Activated CD4-positive, alpha-beta T cell treated with anti-CD3 and anti-CD28 coated beads, Interleukin-2, amount 50 U/mL, for 24 hours (primary cell): ENCODE measurements at regions not wholly inside any gene's neighbourhood (a gene's known extent, or its start where the extent isn't known, plus 50 kb on each side); places are given as distances from the start of the nearest gene placed in this dataset.

Source experiments
- DNase-seq, 2 donors: peaks; one replicate each; pipeline ENCODE4 v3.0.0-alpha.2; 2020; ENCODE audit warnings: low read depth in 1 of 2, low spot score in 1 of 2

DNA sequence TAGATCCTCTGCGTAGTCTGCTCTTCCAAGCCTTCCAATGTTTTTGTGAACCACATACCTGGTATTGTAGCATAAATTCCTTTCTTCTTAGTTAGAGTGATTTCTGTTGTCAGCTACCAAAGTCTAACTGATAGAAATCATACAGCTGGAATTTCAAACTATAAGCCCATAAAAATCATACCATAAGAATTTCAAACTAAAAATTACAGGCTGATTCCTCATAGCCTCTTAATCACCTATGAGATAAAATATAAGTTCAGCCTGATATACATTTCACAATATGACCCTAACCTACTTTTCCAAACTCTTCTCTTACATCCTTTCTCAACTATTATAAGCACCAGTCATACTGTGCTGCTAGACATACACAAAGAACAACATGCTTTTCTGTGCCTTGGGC is 64.8 kb downstream of the PTHLH start:
- DNase-seq: no peak

DNA sequence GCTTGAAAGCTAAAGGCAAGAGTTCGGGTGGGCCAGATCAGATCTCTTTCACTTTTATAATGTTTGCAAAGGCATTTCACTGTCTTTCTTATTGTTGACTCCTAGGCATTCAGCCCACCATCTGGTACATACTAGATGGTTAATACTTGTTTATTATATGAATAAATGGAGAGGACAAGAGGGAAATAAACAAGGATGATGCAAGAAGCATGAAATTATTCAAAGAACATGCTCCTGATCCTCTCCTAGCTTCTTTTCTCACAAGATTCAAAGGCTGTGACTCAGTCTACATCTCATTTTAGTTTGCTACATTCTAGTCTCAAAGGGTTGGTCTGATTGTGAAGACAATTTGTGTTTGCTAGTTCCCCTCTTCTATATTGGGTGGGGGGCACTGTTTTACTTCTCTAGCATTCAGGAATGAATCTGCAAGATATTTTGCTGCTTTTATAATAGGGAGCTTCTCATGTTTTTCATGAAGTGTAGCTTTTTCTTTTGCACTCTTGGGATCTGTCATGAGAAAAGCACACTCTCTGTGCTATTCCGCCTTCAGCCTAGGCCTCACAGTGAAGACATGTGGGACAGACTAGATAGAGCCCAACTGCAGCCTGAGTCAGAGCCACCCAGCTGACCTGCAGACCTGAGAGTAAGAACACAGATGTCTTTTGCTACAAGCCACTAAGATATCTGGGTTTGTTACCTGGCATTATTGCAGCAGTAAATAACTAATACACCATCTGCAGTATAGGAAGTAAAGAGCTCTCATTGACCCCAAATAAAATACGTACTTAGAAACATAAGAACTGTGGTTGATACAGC is 65.7 kb downstream of the PTHLH start:
- DNase-seq: no peak

DNA sequence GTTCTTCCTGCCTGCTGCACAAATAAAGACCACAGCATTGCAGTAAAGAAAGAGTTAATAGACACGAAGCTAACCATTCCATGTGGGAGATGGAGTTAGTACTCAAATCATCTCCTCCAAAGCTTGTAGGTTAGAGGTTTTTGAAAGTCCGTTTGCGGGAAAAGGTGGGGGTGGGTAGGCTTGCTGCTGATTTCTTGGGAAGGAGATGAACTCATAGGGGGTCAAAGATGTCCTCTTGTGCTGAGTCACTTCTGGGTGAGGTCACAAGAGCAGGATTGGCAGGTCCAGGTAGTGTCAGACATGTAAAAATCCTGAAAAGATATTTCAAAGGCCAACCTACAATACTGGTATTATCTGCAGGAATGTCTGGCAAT is 66.4 kb downstream of the PTHLH start:
- no peak for DNase-seq

DNA sequence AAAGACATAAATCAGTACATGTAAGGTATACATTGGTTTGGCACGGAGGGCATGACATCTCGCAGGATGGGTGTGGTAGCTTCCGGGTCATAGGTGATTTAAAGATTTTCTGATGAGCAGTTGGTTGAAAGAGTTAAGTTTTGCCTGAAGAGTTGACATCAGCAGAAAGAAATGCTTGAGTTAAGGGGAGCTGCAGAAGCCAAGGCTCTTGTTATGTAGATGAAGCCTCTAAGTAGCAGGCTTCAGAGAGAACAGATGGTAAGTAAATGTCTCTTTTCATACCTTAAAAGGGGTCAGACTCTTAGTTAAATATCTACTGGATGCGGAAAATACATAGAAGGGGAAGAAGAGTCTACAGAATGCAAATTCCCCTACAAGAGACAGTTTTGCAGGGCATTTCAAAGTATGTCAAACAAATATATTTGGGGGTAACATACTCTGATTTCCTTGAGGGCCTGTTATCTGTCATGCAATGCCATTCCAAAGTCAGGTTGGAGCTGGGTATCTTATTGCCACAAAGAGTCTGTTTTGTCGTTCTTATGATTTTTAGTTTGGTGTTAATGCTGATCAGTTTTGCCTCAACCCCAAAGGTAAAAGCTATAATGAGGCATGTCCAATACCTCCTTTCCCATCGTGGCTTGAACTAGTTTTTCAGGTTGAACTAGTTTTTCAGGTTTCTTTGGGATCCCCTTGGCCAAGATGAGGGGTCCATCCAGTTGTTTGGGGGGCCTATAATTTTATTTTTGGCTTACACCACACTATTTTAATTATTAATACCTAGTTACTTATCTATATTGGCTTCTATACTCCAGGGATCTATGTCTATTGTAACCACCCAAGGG is 67.0 kb downstream of the PTHLH start:
- DNase-seq: no peak

DNA sequence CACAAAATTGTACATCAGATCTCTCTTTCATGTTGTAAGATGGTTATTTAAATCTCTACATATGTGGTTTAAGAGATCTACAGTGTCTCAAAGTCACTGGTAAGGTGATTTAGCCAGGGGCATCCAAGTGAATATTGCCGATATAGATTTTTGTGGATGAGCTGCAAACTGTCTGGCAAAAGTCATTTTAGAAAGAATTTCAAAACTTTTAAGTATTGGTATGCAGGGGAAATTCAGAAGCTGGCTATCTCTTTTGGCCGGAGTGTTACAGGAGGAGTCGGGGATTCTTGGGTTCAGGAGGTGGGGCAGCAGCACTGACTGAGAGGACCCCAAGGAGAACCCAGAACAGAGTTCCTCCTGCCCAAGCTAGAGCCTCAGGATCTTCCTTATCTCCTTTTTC is 69.9 kb downstream of the PTHLH start:
- no peak for DNase-seq

DNA sequence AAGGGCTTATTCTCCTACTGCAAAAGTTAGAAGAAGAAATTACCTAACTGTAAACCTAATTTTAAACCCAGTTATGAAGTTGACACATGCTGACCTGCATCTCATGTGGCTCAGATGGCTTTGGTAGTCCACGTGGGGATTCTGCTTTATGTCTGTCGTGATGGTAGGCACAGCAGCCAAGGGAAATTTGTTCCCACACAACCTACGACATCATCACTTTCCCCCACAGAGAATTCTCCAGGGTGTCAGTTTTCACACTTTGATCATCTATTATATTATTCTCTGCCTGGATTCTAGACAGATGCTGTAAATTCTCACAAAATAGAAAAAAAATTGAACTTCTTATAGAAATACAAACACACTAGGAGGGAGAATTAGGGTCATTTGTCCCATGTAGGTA is 70.6 kb downstream of the PTHLH start:
- DNase-seq: no peak

DNA sequence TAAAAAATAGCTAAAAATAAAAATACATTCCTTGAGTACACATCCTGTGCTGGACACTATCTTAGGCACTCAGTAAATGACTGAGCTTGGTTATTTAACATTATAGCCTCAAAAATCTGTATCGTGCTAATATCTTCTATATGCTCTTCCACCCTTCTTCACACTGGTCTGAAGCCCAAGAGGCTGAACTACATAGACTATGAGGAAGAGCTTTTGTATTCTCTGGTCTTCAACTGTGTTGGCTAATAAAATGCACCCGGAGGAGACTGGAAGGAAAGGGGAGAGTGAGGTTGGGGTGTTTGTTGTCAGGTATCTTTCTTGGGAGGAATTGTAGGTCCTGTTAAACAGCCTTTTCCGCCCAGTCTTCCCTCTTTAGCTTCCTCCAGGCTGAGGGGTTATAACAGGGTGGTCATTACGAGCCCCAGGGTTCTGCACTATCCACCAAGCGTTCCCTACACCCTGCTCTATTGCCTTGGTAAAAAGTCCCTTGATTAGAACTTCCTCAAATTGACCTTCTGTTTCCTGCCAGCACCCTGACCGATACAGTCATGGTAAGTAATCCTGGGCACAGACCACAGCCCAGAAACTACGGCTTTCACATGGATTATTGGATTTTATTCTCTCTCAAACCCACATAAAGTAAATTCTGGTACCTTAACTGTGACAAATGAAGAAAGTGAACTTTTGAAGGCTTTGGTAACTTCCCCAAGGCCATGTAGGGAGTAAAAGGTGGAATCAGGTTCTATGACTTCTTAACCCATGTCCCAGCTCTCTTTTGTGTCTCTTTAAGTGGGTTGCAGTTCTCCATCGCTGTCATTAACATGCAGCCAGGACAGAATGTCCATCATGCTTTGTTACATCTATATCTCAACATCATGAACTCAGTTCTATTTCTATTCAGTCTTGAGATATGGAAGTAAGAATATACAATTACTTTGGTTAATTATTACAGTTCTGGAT is 71.3 kb downstream of the PTHLH start:
- no peak for DNase-seq

DNA sequence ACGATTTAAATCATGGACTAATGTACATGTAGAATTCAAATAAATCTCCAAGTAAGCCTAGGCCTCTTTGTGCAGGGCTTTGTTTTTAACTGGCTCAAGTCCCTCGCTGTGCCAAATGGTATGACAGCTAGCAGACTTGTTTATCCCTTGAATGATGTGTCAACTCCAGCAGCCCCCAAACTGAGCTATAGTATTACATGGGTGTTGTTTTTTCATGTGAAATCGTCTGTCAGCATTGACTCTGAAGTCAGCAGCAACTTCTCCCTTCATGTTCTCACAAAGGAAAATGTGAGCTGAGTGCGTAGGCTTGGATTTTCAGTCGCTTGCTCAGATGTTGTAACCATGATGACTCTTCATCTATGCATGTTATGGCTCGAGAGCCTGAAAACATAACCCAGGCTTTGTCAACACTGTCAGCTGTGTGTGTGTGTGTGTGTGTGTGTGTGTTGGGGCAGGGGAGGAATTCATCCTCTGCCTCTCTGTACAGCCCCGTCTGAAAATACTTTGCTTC is 73.3 kb downstream of the PTHLH start:
- peak in 1 of 2 donors; percentile 17 for DNase-seq

DNA sequence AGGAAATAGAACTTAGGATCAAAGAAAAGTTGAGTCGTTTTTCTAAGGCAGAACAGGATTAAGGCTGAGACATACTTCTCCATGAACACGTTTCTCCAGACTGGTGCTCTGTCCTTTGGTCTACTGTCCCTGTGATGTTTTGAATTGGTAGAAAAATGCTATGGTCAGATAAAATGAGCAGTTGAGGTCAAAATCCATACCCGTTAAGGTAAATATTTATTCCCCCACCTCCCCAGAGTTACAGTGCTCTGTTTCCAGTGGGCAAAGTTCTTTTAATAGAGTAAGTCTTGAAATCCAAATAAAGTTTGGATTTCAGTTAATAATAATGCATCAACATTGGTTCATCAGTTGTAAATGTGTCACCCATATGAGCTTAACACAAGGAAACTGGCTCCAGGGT is 74.5 kb downstream of the PTHLH start:
- DNase-seq: no peak

DNA sequence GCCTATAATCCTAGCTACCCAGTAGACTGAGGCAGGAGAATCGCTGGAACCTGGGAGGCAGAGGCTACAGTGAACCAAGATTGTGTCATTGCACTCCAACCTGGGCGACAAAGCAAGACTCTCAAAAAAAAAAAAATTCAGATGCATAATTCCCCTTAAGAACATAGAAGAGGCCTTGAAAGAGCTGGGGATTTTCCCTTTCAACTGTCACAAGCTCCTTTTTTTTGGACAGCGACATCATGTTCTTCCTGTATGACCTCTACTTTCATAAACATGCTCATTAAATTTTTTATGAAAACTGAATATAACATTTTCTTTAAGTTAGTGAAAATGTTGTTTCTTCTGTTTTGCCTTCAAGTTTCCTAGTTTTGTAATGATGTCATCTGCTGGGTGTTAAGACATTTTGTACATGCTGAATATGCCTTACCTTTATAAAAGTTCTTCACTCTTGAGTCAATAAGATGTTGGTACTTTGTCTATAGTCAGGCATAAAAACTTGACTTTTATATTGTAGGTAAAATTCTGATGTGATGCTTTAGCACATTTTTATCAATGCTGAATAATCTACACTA is 76.0 kb downstream of the PTHLH start:
- DNase-seq: no peak

DNA sequence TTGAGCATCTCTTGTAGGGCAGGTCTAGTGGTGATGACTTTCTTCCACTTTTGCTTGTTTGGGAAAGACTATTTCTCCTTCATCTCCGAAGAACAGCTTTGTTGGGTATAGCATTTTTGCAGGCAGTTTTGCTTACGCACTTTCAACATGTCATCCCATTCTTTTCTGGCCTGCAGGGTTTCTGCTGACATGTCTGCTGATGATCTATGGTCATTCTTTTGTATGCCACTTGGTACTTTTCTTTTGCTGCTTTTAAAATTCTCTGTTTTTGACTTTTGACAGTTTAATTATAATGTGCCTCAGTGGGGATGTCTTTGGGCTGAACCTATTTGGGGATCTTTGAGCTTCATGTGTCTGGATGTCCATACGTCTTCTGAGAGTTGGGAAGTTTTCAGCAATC is 78.2 kb downstream of the PTHLH start:
- no peak for DNase-seq

DNA sequence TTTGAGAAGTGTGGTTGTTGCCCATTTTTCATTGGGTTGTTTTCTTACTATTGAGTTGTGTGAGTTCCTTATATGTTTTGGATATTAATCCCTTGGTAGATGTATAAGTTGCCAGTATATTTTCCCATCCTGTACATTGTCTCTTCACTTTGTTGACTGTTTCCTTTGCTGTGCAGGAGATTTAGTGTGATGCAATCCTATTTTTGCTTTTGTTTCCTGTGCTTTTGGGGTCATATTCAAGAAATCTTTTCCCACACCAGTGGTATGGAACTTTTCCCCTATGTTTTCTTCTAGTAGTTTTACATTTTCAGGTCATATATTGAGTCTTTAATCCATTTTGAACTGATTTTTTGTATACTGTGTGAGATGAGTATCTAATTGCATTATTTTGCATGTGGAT is 92.8 kb downstream of the PTHLH start:
- DNase-seq: no peak

DNA sequence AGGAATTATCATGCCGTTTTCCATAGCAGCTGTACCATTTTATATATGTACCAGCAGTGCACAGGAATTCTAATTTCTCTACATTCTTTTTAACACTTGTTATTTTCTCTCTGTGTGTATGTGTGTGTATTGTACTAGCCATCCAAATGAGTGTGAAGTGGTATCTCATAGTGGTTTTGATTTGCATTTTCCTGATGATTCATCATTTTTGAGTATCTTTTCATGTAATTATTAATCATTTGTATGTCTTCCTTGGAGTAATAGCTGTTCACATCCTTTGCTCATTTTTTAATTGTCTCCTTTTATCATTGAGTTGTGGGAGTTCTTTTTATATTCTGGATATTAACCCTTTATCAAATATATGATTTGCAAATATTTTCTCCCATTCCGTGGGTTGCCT is 95.6 kb upstream of the MANSC4 start:
- no peak for DNase-seq

DNA sequence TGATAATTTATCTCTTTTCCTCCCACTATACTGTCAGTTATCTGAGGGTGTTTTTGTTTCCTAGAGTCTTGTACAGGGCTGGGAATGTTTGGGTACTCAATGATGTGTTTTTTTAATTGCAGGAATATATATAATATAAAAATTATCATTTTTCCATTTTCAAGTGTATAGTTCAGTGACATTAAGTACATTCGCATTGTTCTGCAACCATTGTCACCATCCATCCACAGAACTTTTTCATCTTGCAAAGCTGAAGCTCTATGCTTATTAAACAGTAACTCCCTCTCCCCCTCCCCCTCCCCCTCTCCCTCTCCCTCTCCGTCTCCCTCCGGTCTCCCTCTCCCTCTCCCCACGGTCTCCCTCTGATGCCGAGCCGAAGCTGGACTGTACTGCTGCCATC is 93.0 kb upstream of the MANSC4 start:
- no peak for DNase-seq

DNA sequence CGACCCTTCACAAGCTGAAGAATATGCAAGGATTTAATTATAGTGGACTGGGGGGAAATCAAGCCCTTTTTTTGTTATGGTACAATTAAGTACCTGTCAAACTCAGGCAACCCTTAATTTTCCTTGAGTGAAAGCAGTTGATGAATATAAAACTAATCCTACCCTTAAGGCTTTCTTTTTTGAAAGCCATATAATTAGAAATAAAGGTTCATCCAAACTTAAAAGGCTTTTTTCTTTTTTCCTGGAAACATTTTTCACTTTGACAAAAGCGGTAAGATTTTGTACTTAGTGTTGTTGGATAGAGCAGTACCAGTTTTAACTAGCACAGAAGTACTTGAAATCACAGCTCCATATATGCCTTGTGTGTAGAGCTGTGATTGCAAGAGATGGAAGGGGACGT is 91.9 kb upstream of the MANSC4 start:
- DNase-seq: no peak

DNA sequence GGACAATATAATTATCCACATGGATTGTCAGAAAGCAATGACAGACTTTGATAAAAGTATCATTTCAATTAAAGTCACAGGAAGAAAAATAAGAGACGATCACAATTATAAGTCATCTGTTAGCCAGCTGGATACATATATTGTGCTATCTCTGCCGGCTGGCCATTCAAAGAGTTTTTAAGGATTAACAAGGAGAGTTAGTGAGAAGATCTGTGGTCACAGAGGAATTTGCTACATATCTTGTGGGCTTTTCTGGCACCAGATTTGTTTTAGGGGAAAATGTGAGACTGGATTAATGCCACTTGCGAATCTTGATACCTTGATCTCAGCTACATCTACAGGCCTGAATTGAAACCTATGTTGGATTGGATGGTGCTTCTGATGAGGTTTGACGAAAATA is 90.9 kb upstream of the MANSC4 start:
- DNase-seq: no peak

DNA sequence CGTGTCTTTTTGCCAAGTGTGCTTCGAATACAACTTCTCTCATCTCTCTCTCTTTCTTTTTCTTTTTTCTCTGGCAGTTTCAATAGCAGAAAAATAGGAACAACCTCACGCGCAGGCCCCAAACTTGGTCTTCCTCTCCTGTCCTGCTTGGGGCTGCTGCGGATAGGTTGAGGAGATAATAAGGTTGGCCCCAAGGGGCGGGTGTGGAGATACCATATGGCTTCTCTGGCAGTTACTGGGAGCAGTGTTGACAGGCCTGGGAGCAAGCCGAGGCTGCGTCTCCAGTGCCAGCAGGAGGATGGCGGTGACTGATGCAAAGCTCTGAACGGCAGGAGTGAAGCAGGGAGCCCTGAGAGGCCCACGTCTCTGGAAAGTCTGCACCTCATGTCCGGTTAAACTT is 89.5 kb upstream of the MANSC4 start:
- DNase-seq: no peak

DNA sequence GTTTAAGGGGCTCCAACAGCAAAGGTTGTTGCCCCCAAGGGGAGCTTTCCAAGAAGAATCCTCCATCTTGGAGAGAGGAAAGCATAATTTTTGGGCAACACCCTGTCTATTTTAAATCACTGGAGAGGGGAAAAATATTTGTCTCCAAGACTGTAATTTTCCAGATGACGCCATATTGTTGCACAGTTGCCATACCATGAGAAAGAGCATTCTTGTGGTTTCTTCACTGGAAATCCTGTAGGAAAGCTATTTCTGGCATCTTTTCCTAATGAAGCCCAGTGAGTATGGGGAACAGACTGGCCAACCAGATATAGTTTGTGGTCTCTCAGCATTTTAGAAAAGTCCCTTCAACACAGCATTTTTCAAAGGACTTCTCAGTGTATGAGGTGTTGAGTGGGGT is 88.1 kb upstream of the MANSC4 start:
- no peak for DNase-seq

DNA sequence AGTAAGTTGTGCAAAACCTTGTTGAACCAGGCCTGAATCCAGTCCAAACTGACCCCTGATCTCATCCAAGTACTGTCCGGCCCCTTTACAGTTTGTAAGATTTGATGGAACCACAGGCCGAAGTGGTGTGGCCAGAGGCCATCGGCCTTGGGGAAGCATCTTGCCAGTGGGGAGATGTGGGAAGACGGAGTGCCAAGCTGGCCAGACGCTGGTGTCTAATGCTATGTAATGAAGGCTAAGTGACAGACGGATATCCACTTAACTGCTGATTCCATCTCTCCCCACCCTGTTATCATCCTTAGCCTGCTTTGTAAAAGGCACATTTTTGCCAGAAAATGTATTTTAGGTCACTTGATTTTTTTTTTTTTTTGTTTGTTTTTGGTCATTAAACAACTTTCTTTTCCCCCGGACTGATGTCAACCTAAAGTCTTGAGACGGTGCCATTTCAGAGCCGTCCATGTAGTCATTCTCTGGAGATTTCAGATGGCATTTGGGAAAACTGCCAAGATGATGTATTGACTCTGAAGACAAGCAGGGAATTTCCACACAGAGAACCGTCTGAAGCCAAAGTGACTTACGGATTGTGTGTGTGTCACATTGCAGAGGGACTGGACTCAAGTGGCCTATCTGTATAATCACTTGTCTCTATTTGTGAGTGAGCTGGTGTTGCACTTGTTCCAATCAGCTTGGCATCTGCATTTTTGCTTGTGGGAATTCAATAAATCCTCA is 86.5 kb upstream of the MANSC4 start:
- no peak for DNase-seq

DNA sequence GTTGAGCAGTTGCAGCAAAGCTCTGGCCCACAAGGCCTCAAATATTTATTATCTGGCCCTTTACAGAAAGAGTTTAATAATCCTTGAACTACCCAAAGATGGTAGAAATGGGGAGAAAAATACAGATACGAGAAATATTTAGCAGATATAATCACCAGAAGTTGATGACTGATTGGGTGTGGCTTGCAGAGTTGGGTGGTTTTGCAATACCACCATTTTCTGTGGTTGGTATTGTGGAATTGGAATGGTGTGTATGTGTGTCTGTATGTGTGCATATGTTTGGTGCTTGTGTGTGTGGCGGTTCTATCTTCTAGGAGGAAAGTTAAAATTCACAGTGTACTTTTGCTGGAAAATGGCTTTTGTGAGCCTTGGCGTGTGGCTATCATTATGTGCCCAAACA is 85.4 kb upstream of the MANSC4 start:
- DNase-seq: no peak
